ENCODE measurements at regions not wholly inside any gene's neighbourhood (a gene's known extent, or its start where the extent isn't known, plus 50 kb on each side); places are given as distances from the start of the nearest gene placed in this dataset.

DNA sequence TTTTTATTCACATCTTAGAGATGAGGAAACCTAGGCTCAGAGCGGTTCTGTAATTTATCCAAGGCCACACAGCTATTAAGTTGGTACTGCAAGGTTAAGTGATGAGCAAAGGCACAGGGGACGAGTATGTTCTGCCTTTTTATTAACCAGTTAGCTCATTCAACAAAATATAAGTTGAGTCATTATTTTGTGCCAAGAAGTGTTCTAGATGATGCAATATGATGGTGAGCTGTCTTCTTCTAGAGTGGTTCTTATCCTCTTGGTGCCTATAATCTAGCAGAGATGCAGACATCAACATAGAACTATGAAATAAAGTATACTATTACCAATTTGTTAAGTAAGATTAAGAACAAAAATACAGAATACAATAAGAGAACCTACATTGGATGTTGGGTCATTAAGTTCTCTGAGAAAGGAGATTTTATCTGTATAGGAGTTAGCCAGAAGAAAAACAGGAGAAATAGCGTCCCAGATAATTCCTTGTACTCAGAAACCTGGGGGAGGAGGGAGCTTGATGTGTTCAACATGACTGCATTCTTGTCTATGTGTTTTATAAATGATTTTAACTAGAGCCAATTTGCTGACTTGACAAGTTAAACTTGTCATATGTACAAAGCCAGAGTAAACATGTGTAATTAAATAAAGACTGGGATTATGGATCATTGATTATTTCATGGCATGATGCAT is 122.3 kb downstream of the TBXT start:
- TF ChIP-seq KLF16 (tag by site-specific recombination; IDR thresholded peaks at IDR 0.05) (no peak), ZNF350 (tag by site-specific recombination; IDR thresholded peaks at IDR 0.05) (no peak), ZNF549 (tag by site-specific recombination; IDR thresholded peaks at IDR 0.05) (no peak), ZNF184 (tag by site-specific recombination; IDR thresholded peaks at IDR 0.05) (no peak)
- TF ChIP-seq, protein P1, sequence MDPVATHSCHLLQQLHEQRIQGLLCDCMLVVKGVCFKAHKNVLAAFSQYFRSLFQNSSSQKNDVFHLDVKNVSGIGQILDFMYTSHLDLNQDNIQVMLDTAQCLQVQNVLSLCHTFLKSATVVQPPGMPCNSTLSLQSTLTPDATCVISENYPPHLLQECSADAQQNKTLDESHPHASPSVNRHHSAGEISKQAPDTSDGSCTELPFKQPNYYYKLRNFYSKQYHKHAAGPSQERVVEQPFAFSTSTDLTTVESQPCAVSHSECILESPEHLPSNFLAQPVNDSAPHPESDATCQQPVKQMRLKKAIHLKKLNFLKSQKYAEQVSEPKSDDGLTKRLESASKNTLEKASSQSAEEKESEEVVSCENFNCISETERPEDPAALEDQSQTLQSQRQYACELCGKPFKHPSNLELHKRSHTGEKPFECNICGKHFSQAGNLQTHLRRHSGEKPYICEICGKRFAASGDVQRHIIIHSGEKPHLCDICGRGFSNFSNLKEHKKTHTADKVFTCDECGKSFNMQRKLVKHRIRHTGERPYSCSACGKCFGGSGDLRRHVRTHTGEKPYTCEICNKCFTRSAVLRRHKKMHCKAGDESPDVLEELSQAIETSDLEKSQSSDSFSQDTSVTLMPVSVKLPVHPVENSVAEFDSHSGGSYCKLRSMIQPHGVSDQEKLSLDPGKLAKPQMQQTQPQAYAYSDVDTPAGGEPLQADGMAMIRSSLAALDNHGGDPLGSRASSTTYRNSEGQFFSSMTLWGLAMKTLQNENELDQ (tag by site-specific recombination; IDR thresholded peaks at IDR 0.05; ENCODE audit: low read depth), result no peak
- TF ChIP-seq, protein P2, sequence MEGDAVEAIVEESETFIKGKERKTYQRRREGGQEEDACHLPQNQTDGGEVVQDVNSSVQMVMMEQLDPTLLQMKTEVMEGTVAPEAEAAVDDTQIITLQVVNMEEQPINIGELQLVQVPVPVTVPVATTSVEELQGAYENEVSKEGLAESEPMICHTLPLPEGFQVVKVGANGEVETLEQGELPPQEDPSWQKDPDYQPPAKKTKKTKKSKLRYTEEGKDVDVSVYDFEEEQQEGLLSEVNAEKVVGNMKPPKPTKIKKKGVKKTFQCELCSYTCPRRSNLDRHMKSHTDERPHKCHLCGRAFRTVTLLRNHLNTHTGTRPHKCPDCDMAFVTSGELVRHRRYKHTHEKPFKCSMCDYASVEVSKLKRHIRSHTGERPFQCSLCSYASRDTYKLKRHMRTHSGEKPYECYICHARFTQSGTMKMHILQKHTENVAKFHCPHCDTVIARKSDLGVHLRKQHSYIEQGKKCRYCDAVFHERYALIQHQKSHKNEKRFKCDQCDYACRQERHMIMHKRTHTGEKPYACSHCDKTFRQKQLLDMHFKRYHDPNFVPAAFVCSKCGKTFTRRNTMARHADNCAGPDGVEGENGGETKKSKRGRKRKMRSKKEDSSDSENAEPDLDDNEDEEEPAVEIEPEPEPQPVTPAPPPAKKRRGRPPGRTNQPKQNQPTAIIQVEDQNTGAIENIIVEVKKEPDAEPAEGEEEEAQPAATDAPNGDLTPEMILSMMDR (tag by site-specific recombination; IDR thresholded peaks at IDR 0.05), result no peak
- TF ChIP-seq, protein P3, sequence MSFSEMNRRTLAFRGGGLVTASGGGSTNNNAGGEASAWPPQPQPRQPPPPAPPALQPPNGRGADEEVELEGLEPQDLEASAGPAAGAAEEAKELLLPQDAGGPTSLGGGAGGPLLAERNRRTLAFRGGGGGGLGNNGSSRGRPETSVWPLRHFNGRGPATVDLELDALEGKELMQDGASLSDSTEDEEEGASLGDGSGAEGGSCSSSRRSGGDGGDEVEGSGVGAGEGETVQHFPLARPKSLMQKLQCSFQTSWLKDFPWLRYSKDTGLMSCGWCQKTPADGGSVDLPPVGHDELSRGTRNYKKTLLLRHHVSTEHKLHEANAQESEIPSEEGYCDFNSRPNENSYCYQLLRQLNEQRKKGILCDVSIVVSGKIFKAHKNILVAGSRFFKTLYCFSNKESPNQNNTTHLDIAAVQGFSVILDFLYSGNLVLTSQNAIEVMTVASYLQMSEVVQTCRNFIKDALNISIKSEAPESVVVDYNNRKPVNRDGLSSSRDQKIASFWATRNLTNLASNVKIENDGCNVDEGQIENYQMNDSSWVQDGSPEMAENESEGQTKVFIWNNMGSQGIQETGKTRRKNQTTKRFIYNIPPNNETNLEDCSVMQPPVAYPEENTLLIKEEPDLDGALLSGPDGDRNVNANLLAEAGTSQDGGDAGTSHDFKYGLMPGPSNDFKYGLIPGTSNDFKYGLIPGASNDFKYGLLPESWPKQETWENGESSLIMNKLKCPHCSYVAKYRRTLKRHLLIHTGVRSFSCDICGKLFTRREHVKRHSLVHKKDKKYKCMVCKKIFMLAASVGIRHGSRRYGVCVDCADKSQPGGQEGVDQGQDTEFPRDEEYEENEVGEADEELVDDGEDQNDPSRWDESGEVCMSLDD (tag by site-specific recombination; IDR thresholded peaks at IDR 0.05), result no peak
- TF ChIP-seq, protein P4, sequence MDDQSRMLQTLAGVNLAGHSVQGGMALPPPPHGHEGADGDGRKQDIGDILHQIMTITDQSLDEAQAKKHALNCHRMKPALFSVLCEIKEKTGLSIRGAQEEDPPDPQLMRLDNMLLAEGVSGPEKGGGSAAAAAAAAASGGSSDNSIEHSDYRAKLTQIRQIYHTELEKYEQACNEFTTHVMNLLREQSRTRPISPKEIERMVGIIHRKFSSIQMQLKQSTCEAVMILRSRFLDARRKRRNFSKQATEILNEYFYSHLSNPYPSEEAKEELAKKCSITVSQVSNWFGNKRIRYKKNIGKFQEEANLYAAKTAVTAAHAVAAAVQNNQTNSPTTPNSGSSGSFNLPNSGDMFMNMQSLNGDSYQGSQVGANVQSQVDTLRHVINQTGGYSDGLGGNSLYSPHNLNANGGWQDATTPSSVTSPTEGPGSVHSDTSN (CRISPR knock-in tag; IDR thresholded peaks at IDR 0.05), result no peak

All from HEK293 (cell line).